ENCODE measurements at regions not wholly inside any gene's neighbourhood (a gene's known extent, or its start where the extent isn't known, plus 50 kb on each side); places are given as distances from the start of the nearest gene placed in this dataset.

DNA sequence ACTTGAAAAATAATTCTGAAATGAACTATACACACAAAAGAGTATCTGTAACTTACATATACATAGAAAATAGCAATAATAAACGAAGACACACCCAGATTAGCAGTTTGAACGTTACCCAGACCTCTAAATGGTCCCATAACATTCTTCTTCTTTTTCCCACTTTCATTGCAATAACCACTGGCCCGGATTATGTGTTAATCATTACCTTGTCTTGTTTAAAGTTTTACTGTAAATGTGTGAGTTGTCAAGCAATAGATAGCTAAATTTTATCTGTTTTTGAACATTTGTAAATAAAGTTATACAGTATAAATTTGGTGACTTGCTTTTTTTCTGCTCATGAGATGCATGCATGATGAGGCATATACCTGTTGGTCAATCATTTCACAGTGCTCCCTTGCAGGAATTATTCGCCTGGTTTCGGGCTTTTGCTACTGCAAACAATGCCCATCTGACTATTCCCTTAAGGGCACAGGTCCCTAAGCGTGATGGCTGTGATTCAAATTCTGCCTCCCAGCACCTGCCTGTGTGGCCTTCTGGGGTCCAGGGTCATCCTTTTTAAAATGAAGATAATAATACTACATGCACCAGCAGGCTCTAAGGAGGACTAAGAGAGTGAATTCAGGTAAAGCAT is 66.1 kb downstream of the GADD45G start:
- Histone ChIP-seq H3K27ac (ENCODE audit: low read depth, low read length) (no peak overlapping the region), H3K36me3 (ENCODE audit: control insufficient read depth in 2 of 4, insufficient read depth in 4 of 4, low read length in 3 of 4) (no peaks in the 10 kb centered on the region), H3K18ac (ENCODE audit: extremely low read depth, low read length) (no peak overlapping the region), H3K4me1 (replicated peaks in 1 of 4; ENCODE audit: control insufficient read depth in 3 of 4, insufficient read depth in 4 of 4, low read length in 3 of 4) (peaks cover 6 to 21% (median 14%) of the 10 kb centered on the region in 4 experiments), H2BK120ac (replicated peaks; ENCODE audit: low read depth, low read length) (no peak overlapping the region), H3K23me2 (ENCODE audit: low read depth, low read length) (peaks cover 5% of the 10 kb centered on the region; the same call in 1 of the 2 replicates), H2AFZ (ENCODE audit: low read length) (no peak overlapping the region), H4K91ac (replicated peaks; ENCODE audit: insufficient read length, low read length) (no peak overlapping the region), H3K4me2 (ENCODE audit: insufficient read depth in 1 of 2, low read depth in 2 of 2, low read length in 2 of 2) (no peak overlapping the region), H3K4ac (replicated peaks; ENCODE audit: insufficient read length, low read depth, low read length) (no peak overlapping the region), H4K8ac (ENCODE audit: extremely low read depth, insufficient read depth, low read length) (no peak overlapping the region), H3K79me2 (ENCODE audit: control insufficient read depth in 1 of 2, insufficient read depth in 2 of 2, low read length in 2 of 2) (no peaks in the 10 kb centered on the region), H3K4me3 (ENCODE audit: extremely low read depth in 1 of 4, insufficient read depth in 2 of 4, low read depth in 3 of 4, low read length in 4 of 4) (no peak overlapping the region), H3K79me1 (ENCODE audit: low read depth, low read length) (no peaks in the 10 kb centered on the region), H4K20me1 (replicated peaks in 1 of 2; ENCODE audit: control insufficient read depth in 1 of 2, insufficient read depth in 2 of 2, low read length in 2 of 2) (no peaks in the 10 kb centered on the region), H2BK15ac (ENCODE audit: low read length) (no peak overlapping the region), H3K23ac (ENCODE audit: insufficient read length) (no peak overlapping the region), H2AK5ac (ENCODE audit: low read depth, low read length) (no peak overlapping the region), H3K9ac (replicated peaks in 1 of 4; ENCODE audit: extremely low read depth in 1 of 4, low read depth in 3 of 4, low read length in 3 of 4) (no peak overlapping the region), H3K9me3 (ENCODE audit: insufficient read depth in 2 of 2, low read depth in 1 of 2, low read length in 1 of 2) (no peaks in the 10 kb centered on the region; a peak in 1 of 4 replicates), H2BK5ac (ENCODE audit: low read depth, low read length) (no peak overlapping the region), H4K5ac (ENCODE audit: insufficient read length, low read depth, low read length) (no peak overlapping the region), H3K14ac (ENCODE audit: insufficient read length) (no peak overlapping the region), H3K56ac (replicated peaks; ENCODE audit: insufficient read length, low read depth, low read length) (no peak overlapping the region), H2BK12ac (ENCODE audit: low read depth, low read length) (no peak overlapping the region), H3K27me3 (replicated peaks in 1 of 4; ENCODE audit: control insufficient read depth in 3 of 4, extremely low read depth in 1 of 4, insufficient read depth in 3 of 4, low read length in 3 of 4) (peaks cover 0 to 7% (median 6%) of the 10 kb centered on the region in 4 experiments; a peak in 4 of 7 replicates), H2BK20ac (ENCODE audit: low read length) (no peak overlapping the region)
- no peak for TF ChIP-seq POLR2AphosphoS5 (IDR thresholded peaks at IDR 0.05; ENCODE audit: low read depth, low read length)
- WGBS, 2 experiments (ENCODE audit: extremely low coverage in 1 of 2, insufficient coverage in 1 of 2, insufficient read length in 1 of 2, insufficient replicate concordance in 2 of 2, low coverage in 1 of 2, low lambda C conversion rate in 2 of 2, missing lambda C conversion rate in 1 of 2) = 88% methylated on average over 6 of the region's 6 CpGs; no CpG with 5 or more reads in 1 of the 2 experiments
- POLR2A ChIA-PET (ENCODE audit: partially characterized antibody) = no interaction called here
- DNase-seq (ENCODE audit: low read depth in 1 of 2, low spot score in 2 of 2) (no peak), FAIRE-seq (no peak)
- CTCF ChIA-PET (ENCODE audit: partially characterized antibody) = interaction anchor here (1.6 kb wide), 1 partner anchor 10 kb away, joined by 3 read pairs; no protein-coding TSS in a partner anchor

Data from H1 (cell line).